RWPE2 (cell line): ENCODE measurements at regions not wholly inside any gene's neighbourhood (a gene's known extent, or its start where the extent isn't known, plus 50 kb on each side); places are given as distances from the start of the nearest gene placed in this dataset.
"Not testable (repeated sequence)": the region's sequence is repeated elsewhere in the genome, so short reads cannot be mapped to it uniquely, and the experiment has no call there.

Source experiments
- ATAC-seq: fragments of 200-7000 bp; cut with Tn5 transposase; 3 replicates; pipeline ENCODE4 v1.9.1; 2021; ENCODE audit warnings: low read depth
- DNase-seq: peaks from one replicate; pipeline ENCODE4 v3.0.0-alpha.2; 2020; ENCODE audit warnings: low spot score
- H3K27ac ChIP-seq: fragments of 450-650 bp; 2 replicates; pipeline ENCODE4 v1.5.1; 2017; ENCODE audit warnings: mild to moderate bottlenecking; ENCODE audit not compliant: poor library complexity, severe bottlenecking
- H3K27me3 ChIP-seq: fragments of 250-450 bp; sonication (Bioruptor Pico); 2 replicates; pipeline ENCODE4 v1.5.1; 2021; ENCODE audit warnings: mild to moderate bottlenecking, moderate library complexity; ENCODE audit not compliant: insufficient read depth, poor library complexity, severe bottlenecking
- H3K36me3 ChIP-seq: fragments of 250-450 bp; sonication (Bioruptor Pico); 2 replicates; pipeline ENCODE4 v1.5.1; 2020; ENCODE audit warnings: low read depth, mild to moderate bottlenecking, moderate library complexity
- H3K4me1 ChIP-seq: fragments of 250-450 bp; sonication (Bioruptor Pico); 2 replicates; pipeline ENCODE4 v1.5.1; 2021; ENCODE audit warnings: mild to moderate bottlenecking, moderate library complexity; ENCODE audit not compliant: insufficient read depth, poor library complexity, severe bottlenecking
- H3K4me3 ChIP-seq: fragments of 250-450 bp; sonication (Bioruptor Pico); 2 replicates; pipeline ENCODE4 v1.5.1; 2021; ENCODE audit warnings: mild to moderate bottlenecking, moderate library complexity; ENCODE audit not compliant: severe bottlenecking
- H3K9me3 ChIP-seq: fragments of 250-450 bp; sonication (Bioruptor Pico); 2 replicates; pipeline ENCODE4 v1.5.1; 2021; ENCODE audit warnings: mild to moderate bottlenecking, moderate library complexity; ENCODE audit not compliant: severe bottlenecking
- TF ChIP-seq, protein P1 (sequence below): fragments of 450-650 bp; IDR thresholded peaks from one replicate; pipeline ENCODE4 v1.5.1; 2017; ENCODE audit warnings: mild to moderate bottlenecking, moderate library complexity; ENCODE audit not compliant: poor library complexity, severe bottlenecking

DNA sequence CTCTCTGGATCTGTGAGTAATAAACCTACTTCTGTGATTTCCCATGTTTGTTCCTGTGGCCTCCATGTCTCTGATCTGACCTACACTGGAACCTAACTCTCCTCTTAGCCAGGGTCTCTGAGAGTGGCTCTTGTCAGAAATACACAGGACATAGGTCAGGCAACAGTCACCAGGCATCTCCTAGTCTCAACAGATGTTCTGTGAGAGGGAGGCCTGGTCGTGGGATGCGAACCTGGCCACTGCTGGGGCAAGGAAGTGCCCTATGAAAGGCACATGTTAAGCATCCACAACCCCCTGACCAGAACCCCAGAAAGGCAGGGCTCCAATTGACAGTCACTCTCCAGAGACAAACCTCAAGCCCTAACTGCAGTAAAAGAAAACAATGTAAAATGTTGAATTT, 2771.5 kb downstream of the RPIA start:
- peak; percentile 57 for DNase-seq
- H3K27ac ChIP-seq, ATAC-seq: not testable (repeated sequence)

DNA sequence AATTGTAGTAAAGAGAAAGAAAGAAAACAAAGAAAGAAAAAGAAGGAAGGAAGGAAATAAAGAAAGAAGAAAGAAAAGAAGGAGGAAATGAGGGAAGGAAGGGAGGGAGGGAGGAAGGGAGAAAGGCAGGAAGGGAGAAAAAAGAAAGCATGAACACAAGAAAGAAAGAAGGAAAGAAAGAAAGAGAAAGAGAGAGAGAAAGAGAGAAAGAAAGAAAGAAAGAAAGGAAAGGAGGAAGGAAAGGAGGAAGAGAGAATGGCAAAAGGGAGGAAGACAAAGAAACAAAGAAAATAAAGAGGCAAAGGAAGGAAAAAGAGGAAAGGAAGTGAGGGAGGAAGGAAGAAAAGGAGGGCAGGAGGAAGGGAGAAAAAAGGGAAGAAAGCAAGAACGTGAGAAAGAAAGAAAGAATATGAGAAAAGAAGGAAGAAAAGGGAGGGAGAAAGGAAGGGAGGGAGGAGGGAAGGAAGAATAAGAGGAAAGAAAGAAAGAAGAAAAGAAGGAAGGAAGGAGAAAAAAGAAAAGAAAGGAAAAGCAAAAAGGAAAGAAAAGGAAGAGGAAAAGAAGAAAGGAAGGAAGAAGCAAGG, 2775.4 kb downstream of the RPIA start:
- not testable (repeated sequence) for H3K27ac ChIP-seq, H3K36me3 ChIP-seq, ATAC-seq, H3K9me3 ChIP-seq, H3K4me1 ChIP-seq, H3K27me3 ChIP-seq, DNase-seq, H3K4me3 ChIP-seq

More for the DNA sequence above, 2771.5 kb downstream of the RPIA start:
- not testable (repeated sequence) for H3K4me3 ChIP-seq, H3K27me3 ChIP-seq, H3K9me3 ChIP-seq, H3K4me1 ChIP-seq, H3K36me3 ChIP-seq

DNA sequence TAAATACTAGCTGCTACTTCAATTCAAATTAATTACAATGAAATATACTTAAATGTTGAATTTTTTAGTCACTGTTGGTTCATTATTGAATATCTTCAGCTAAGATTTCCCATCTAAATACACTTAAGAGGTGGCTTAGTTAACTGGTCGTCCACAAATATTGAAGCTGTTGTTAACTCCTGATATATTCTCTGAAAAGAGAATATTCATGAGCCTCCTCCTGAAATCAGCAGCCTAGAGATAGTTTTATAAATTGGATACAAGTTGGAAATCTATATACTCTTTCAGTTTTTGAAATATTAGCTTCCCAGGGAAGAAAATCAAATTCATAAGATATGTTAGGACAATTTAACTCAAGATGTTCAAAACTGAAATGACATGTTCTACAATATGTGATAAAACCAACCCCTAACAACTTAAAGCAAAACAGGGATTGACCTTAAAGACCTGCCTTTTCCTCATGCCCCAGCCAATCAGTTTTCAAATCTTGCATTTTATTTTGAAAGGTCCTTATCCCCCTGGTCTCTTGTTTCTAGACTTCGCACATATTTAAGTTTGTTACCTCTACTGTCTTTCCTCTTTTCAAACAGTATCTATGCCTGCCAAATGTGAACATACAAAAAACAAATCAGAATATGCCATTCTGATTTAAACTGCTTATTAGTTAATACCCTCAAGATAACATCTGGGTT, 2784.9 kb downstream of the RPIA start:
- H3K27ac ChIP-seq, H3K4me3 ChIP-seq, ATAC-seq, H3K4me1 ChIP-seq, H3K9me3 ChIP-seq, H3K36me3 ChIP-seq, DNase-seq: not testable (repeated sequence)
- peaks cover 36% of the 10 kb centered on the region for H3K27me3 ChIP-seq

DNA sequence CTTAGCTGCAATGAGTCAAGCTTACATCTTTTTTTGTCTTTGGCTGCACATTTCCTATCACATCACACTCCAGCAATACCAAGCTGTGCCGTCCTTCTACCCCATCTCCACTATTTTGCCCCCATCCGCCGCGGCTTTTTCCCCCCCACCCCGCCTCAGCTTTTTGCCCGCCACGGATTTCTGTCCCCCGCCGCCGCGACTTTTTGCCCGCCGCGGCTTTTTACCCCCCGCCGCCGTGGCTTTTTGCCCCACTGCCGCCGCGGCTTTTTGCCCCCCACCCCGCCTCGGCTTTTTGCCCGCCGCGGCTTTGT, 2785.4 kb downstream of the RPIA start:
- not testable (repeated sequence) for H3K4me1 ChIP-seq, ATAC-seq, H3K27ac ChIP-seq, H3K4me3 ChIP-seq, H3K9me3 ChIP-seq, H3K36me3 ChIP-seq
- H3K27me3 ChIP-seq: peaks cover 39% of the 10 kb centered on the region
- DNase-seq: peak; percentile 47

DNA sequence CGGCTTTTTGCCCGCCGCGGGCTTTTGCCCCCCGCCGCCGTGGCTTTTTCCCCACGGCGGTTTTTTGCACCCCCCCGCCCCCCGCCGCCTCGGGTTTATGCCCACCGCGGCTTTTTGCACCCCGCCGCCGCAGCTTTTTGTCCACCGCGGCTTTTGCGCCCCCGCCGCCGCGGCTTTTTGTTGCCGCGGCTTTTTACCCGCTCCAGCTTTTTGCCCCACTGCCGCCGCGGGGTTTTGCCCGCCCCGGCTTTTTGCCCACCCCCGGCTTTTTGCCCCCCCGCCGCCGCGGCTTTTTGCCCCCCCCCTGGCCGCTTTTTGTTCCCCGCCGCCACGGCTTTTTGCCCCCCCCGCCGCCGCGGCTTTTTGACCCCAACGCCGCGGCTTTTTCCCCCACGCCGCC, 2785.8 kb downstream of the RPIA start:
- H3K4me3 ChIP-seq, ATAC-seq, H3K4me1 ChIP-seq, H3K36me3 ChIP-seq, DNase-seq, H3K9me3 ChIP-seq, H3K27ac ChIP-seq: not testable (repeated sequence)
- peaks cover 37% of the 10 kb centered on the region for H3K27me3 ChIP-seq

DNA sequence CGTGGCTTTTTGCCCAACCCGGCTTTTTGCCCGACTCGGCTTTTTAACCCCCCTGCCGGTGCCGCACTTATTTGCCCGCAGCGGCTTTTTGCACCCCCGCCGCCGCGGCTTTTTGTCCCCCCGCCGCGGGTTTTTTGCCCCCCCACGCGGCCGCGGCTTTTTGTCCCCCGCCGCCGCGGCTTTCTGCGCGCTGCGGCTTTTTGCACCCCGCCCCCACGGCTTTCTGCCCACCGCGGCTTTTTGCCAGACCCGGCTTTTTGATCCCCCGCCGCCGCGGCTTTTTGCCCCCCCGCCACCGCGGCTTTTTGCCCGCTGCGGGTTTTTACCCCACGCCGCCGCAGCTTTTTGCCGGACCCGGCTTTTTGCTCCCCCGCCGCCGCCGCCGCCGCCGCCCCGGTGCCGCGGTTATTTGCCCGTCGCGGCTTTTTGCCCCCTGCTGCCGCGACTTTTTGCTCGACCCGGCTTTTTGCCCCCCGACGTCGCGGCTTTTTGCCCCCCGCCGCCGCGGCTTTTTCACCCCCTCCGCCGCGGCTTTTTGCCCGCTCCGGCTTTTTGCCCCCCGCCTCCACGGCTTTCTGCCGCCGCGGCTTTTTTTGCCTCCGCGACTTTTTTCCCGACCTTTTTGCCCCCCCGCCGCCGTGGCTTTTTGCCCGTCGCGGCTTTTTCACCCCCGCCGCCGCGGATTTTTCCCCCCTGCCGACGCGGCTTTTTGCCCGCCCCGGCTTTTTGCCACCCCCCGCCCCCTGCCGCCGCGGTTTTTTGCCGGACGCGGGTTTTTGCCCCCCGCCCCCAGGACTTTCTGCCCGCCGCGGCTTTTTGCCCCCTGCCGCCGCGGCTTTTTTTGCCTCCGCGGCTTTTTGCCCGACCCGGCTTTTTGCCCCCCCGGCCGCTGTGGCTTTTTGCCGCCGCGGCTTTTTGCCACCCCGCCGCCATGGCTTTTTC, 2786.5 kb downstream of the RPIA start:
- ATAC-seq: no peak
- no peak overlapping the region for H3K27ac ChIP-seq
- peak; percentile 76 for DNase-seq
- peaks cover 39% of the 10 kb centered on the region for H3K27me3 ChIP-seq
- no peaks in the 10 kb centered on the region for H3K9me3 ChIP-seq
- H3K4me1 ChIP-seq: no peaks in the 10 kb centered on the region
- H3K36me3 ChIP-seq: no peaks in the 10 kb centered on the region
- TF ChIP-seq, protein P1, sequence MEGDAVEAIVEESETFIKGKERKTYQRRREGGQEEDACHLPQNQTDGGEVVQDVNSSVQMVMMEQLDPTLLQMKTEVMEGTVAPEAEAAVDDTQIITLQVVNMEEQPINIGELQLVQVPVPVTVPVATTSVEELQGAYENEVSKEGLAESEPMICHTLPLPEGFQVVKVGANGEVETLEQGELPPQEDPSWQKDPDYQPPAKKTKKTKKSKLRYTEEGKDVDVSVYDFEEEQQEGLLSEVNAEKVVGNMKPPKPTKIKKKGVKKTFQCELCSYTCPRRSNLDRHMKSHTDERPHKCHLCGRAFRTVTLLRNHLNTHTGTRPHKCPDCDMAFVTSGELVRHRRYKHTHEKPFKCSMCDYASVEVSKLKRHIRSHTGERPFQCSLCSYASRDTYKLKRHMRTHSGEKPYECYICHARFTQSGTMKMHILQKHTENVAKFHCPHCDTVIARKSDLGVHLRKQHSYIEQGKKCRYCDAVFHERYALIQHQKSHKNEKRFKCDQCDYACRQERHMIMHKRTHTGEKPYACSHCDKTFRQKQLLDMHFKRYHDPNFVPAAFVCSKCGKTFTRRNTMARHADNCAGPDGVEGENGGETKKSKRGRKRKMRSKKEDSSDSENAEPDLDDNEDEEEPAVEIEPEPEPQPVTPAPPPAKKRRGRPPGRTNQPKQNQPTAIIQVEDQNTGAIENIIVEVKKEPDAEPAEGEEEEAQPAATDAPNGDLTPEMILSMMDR: no peak
- H3K4me3 ChIP-seq: no peak overlapping the region

DNA sequence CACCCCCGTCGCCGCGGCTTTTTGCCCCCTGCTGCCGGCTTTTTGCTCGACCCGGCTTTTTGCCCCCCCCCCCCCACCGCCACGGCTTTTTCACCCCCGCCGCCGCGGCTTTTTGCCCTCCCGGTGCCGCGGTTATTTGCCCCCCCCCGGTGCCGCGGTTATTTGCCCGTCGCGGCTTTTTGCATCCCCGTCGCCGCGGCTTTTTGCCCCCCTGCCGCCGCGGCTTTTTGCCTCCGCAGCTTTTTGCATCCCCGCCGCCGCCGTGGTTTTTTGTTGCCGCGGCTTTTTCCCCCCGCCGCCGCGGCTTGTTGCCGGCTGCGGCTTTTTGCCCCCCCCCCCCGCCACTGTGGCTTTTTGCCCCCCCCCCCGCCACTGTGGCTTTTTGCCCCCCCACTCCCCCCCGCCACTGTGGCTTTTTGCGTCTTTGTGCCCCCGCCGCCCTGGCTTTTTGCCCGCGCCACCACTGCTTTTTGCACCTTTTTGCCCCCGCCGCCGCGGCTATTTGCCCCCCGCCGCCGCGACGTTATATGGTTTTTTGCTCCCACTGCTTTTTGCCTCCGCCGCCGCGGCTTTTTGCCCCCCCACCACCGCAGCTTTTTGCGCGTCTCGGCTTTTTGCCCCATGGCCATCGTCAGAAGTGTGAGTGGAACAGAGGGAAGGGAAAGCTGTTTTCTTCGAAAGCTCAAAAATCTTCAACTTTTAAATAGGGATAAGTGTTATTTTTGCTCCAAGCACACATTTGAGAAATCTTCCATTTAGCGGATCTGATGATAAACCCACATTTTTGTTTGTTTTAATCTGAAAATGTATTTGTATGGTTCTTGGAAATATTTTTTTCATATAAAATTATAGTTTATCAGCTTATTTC, 2787.6 kb downstream of the RPIA start:
- H3K4me1 ChIP-seq, H3K36me3 ChIP-seq, H3K27ac ChIP-seq, ATAC-seq, H3K4me3 ChIP-seq, H3K9me3 ChIP-seq: not testable (repeated sequence)
- peak; percentile 47 for DNase-seq
- peaks cover 39% of the 10 kb centered on the region for H3K27me3 ChIP-seq

DNA sequence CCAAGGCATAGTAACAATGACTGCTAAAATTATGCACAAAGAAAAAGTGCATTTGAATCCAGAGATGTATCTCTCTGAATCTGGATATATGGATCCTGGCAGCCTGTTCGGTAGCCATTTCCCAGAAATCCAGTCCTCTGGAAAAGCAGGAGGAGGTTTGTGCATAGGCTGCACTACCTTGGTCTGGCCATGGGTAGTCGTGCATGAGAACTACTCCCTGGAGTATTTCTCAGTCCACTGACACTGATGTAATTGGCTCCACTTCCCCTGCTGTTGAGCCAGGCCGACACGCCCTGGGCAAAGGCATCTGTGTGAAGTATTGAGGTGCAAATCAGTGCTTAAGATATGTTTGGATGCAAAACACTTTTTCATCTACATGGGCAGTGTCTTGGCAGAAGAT, 2793.8 kb downstream of the RPIA start:
- H3K27ac ChIP-seq, ATAC-seq, H3K4me1 ChIP-seq, H3K4me3 ChIP-seq, H3K36me3 ChIP-seq, H3K27me3 ChIP-seq, H3K9me3 ChIP-seq, DNase-seq: not testable (repeated sequence)

DNA sequence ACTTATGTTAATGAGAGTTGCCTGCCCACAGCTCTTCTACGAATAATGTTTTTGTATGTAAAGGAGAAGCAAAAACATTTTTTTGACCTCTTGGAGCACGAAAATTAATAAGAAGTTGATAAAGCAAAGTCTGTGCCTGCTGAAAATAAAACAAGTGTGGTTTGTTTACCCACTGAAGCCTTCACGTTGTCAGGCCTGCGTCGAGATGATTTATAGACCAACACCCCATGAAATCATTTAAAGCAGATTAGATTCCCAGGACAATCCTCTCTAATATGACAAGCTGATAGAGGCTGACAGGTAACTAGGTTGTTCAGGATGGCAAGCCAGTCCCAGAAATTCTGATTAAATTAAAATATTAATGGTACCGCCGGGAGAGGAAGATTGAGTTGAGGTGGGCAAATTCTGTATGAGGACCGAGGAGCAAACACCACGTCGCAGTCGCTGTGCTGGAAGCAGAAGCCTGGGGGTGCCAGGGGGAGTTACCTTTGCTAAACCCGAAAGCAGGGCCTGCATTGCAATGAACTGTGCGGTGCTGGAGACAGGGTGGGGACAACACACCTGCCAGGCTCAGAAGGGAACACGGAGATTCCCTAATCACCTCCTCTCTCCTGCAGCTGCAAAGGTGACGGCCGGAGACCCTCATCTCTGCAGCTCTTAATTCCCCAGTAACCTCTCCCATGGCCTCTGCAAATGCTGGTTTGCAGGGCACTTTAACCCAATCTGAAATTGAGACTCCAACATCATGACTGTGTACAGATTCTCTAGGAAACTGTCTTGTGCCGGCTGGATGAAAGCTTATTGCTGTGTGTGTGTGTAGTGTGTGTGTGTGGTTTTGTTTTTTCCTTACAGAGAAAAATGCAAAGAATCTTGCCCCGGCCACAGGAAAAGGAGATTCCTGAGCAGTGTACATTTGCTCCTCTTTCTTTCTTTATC, 2805.9 kb downstream of the RPIA start:
- H3K27ac ChIP-seq, H3K4me1 ChIP-seq, H3K9me3 ChIP-seq, H3K4me3 ChIP-seq, DNase-seq, H3K36me3 ChIP-seq, H3K27me3 ChIP-seq: not testable (repeated sequence)
- peak; percentile 23; the same call in 1 of the 3 replicates for ATAC-seq
